HEK293 (cell line): ENCODE measurements at regions not wholly inside any gene's neighbourhood (a gene's known extent, or its start where the extent isn't known, plus 50 kb on each side); places are given as distances from the start of the nearest gene placed in this dataset.

Experiments
- CTCF ChIA-PET: fragments of 350-600 bp; formaldehyde crosslinking; extraction: SDS; loops from one replicate; lab custom pipeline; 2021; ENCODE audit warnings: antibody characterized with exemption; lab: Yijun Ruan, JAX
- POLR2A ChIA-PET: fragments of 300-600 bp; formaldehyde crosslinking; extraction: SDS; loops from one replicate; lab custom pipeline; 2020; ENCODE audit warnings: antibody characterized with exemption, inconsistent platforms; lab: Yijun Ruan, JAX
- H3K27ac ChIP-seq: fragments of 200-500 bp; sonication (Bioruptor generic); 2 replicates; pipeline ENCODE4 v1.5.1; 2014; ENCODE audit warnings: low read depth, low read length, control low read depth, inconsistent platforms; ENCODE audit errors: extremely low read depth
- H3K36me3 ChIP-seq, 2 experiments: fragments of 200-500 bp in 1 of 2; sonication (Bioruptor generic) in 1 of 2; 1 replicate in 1 of 2; 2 replicates in 1 of 2; pipeline ENCODE4 v1.5.1; 2014 to 2017; ENCODE audit warnings: inconsistent platforms in 2 of 2, low read length in 2 of 2; ENCODE audit not compliant: control insufficient read depth in 2 of 2, insufficient read depth in 1 of 2
- H3K4me1 ChIP-seq: fragments of 200-500 bp; sonication (Bioruptor generic); 2 replicates; pipeline ENCODE4 v1.5.1; 2014; ENCODE audit warnings: mild to moderate bottlenecking, low read length, inconsistent platforms; ENCODE audit not compliant: control insufficient read depth, insufficient read depth
- H3K4me3 ChIP-seq: 2 replicates; pipeline ENCODE4 v1.5.1; 2011; ENCODE audit warnings: low read depth, mild to moderate bottlenecking, control low read depth, low read length, moderate library complexity
- H3K9me3 ChIP-seq: fragments of 200-500 bp; sonication (Bioruptor generic); 2 replicates; pipeline ENCODE4 v1.5.1; 2014; ENCODE audit warnings: low read depth, low read length, inconsistent platforms; ENCODE audit not compliant: control insufficient read depth, insufficient read depth
- BCL11A ChIP-seq: fragments of 450-650 bp; formaldehyde crosslinking; IDR thresholded peaks from 2 replicates; pipeline ENCODE4 v1.5.1; 2016; ENCODE audit warnings: low read depth, missing biosample characterization, missing genetic modification characterization
- BCL11B ChIP-seq: fragments of 450-650 bp; formaldehyde crosslinking; IDR thresholded peaks from 2 replicates; pipeline ENCODE4 v1.5.1; 2016; ENCODE audit warnings: low read depth, missing biosample characterization, missing genetic modification characterization
- GFI1B ChIP-seq: fragments of 450-650 bp; formaldehyde crosslinking; IDR thresholded peaks from 2 replicates; pipeline ENCODE4 v1.5.1; 2016; ENCODE audit warnings: missing biosample characterization, missing genetic modification characterization
- HOXD13 ChIP-seq: sonication (generic); formaldehyde crosslinking; IDR thresholded peaks from 2 replicates; pipeline ENCODE4 v1.8.0; 2022; ENCODE audit warnings: missing genetic modification reagents, borderline replicate concordance
- SETDB1 ChIP-seq: IDR thresholded peaks from one replicate; pipeline ENCODE4 v1.6.1; 2017; ENCODE audit warnings: mild to moderate bottlenecking, low read length, moderate library complexity, mixed read lengths; ENCODE audit not compliant: insufficient read length
- TRIM28 ChIP-seq: IDR thresholded peaks from 2 replicates; pipeline ENCODE4 v1.6.1; 2011; ENCODE audit warnings: low read length, control low read depth, borderline replicate concordance
- ZFP37 ChIP-seq: fragments of 450-650 bp; formaldehyde crosslinking; IDR thresholded peaks from 2 replicates; pipeline ENCODE4 v1.5.1; 2016; ENCODE audit warnings: missing biosample characterization, missing genetic modification characterization
- ZFP69B ChIP-seq: fragments of 450-650 bp; formaldehyde crosslinking; IDR thresholded peaks from 2 replicates; pipeline ENCODE4 v1.5.1; 2016; ENCODE audit warnings: missing biosample characterization, missing genetic modification characterization
- ZNF114 ChIP-seq: fragments of 450-650 bp; formaldehyde crosslinking; IDR thresholded peaks from 2 replicates; pipeline ENCODE4 v1.5.0; 2017; ENCODE audit warnings: missing biosample characterization, missing genetic modification characterization
- ZNF157 ChIP-seq: fragments of 450-650 bp; formaldehyde crosslinking; IDR thresholded peaks from 2 replicates; pipeline ENCODE4 v1.5.1; 2016; ENCODE audit warnings: missing biosample characterization, missing genetic modification characterization
- ZNF514 ChIP-seq: fragments of 450-650 bp; formaldehyde crosslinking; IDR thresholded peaks from 2 replicates; pipeline ENCODE4 v1.5.1; 2016; ENCODE audit warnings: missing biosample characterization, missing genetic modification characterization
- ZNF558 ChIP-seq: fragments of 450-650 bp; formaldehyde crosslinking; IDR thresholded peaks from 2 replicates; pipeline ENCODE4 v1.5.1; 2016; ENCODE audit warnings: missing biosample characterization, missing genetic modification characterization
- ZNF596 ChIP-seq: fragments of 450-650 bp; IDR thresholded peaks from 2 replicates; pipeline ENCODE4 v1.5.0; 2018; ENCODE audit warnings: missing biosample characterization, mild to moderate bottlenecking, missing genetic modification characterization, moderate library complexity
- ZNF658 ChIP-seq: fragments of 450-650 bp; formaldehyde crosslinking; IDR thresholded peaks from 2 replicates; pipeline ENCODE4; 2016; ENCODE audit warnings: missing biosample characterization, missing genetic modification characterization
- ZNF677 ChIP-seq: fragments of 450-650 bp; IDR thresholded peaks from 2 replicates; pipeline ENCODE4 v1.5.0; 2018; ENCODE audit warnings: missing biosample characterization, mild to moderate bottlenecking, missing genetic modification characterization, moderate library complexity
- ZNF768 ChIP-seq: fragments of 450-650 bp; formaldehyde crosslinking; IDR thresholded peaks from 2 replicates; pipeline ENCODE4 v1.5.1; 2018; ENCODE audit warnings: missing biosample characterization, mild to moderate bottlenecking, missing genetic modification characterization
- ZNF792 ChIP-seq: fragments of 450-650 bp; formaldehyde crosslinking; IDR thresholded peaks from 2 replicates; pipeline ENCODE4 v1.5.1; 2016; ENCODE audit warnings: missing biosample characterization, missing genetic modification characterization
- TF ChIP-seq, protein P1 (sequence below): fragments of 450-650 bp; formaldehyde crosslinking; IDR thresholded peaks from 2 replicates; pipeline ENCODE4 v1.5.1; 2017; ENCODE audit warnings: missing biosample characterization, mild to moderate bottlenecking, missing genetic modification characterization, moderate library complexity
- TF ChIP-seq, protein P2 (sequence below): fragments of 450-650 bp; IDR thresholded peaks from 2 replicates; pipeline ENCODE4 v1.5.1; 2018; ENCODE audit warnings: missing biosample characterization, mild to moderate bottlenecking, missing genetic modification characterization
- TF ChIP-seq, protein P3 (sequence below): fragments of 450-650 bp; formaldehyde crosslinking; IDR thresholded peaks from 2 replicates; pipeline ENCODE4 v1.5.1; 2016; ENCODE audit warnings: missing biosample characterization, missing genetic modification characterization
- TF ChIP-seq, protein P4 (sequence below): fragments of 450-650 bp; formaldehyde crosslinking; IDR thresholded peaks from 2 replicates; pipeline ENCODE4 v1.5.1; 2016; ENCODE audit warnings: missing biosample characterization, missing genetic modification characterization
- TF ChIP-seq, protein P5 (sequence below): fragments of 450-650 bp; formaldehyde crosslinking; IDR thresholded peaks from 2 replicates; pipeline ENCODE4 v1.5.1; 2016; ENCODE audit warnings: missing biosample characterization, missing genetic modification characterization
- TF ChIP-seq, protein P6 (sequence below): fragments of 450-650 bp; formaldehyde crosslinking; IDR thresholded peaks from 2 replicates; pipeline ENCODE4 v1.5.1; 2016; ENCODE audit warnings: missing biosample characterization, missing genetic modification characterization
- TF ChIP-seq, protein P7 (sequence below): fragments of 450-650 bp; formaldehyde crosslinking; IDR thresholded peaks from 2 replicates; pipeline ENCODE4 v1.5.1; 2017; ENCODE audit warnings: missing biosample characterization, missing genetic modification characterization

DNA sequence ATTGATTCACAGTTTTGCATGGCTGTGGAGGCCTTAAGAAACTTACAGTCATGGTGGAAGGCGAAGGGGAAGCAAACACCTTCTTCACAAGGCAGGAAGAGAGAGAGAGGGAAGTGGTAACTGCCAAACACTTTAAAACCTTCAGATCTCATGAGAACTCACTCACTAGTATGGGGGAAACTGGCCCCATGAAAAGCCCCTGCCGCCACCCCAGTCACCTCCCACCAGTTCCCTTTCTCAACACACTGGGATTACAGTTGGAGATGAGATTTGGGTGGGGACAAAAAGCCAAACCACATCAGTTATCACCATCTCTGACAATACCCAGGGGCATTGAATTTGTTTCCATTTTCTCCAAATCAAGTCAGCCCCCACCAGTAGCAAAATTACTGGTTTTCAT lies 740.4 kb downstream of the GATA3 start:
- no peak overlapping the region for H3K4me3 ChIP-seq

DNA sequence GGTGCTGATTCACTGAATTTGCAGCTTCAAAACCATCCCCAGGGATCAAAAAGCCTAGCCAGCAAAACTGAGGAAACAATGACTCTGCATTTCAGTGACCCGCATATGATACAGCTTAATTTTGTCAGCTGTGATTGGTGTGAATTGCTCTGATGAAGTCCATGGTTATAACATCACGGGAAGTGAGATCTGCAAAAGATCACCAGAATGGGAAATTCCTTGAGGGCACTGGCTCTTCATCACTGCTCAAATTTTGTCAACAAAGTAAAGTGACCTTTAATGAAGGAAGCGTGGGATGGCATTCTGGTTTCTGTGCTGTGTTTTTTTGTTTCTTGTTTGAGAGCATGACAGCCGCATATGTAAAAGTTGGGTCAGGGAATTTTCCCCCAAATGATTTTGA lies 745.9 kb downstream of the GATA3 start:
- Histone ChIP-seq H3K36me3 (no peaks in the 10 kb centered on the region), H3K4me3 (no peak overlapping the region), H3K4me1 (no peaks in the 10 kb centered on the region), H3K9me3 (no peaks in the 10 kb centered on the region), H3K27ac (no peak overlapping the region)
- POLR2A ChIA-PET = no interaction called here
- CTCF ChIA-PET = no interaction called here
- TF ChIP-seq ZFP69B = no peak
- TF ChIP-seq, protein P1, sequence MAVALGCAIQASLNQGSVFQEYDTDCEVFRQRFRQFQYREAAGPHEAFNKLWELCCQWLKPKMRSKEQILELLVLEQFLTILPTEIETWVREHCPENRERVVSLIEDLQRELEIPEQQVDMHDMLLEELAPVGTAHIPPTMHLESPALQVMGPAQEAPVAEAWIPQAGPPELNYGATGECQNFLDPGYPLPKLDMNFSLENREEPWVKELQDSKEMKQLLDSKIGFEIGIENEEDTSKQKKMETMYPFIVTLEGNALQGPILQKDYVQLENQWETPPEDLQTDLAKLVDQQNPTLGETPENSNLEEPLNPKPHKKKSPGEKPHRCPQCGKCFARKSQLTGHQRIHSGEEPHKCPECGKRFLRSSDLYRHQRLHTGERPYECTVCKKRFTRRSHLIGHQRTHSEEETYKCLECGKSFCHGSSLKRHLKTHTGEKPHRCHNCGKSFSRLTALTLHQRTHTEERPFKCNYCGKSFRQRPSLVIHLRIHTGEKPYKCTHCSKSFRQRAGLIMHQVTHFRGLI = no peak
- no peak for TF ChIP-seq TRIM28
- TF ChIP-seq ZNF558 (tag by site-specific recombination) = no peak
- no peak for TF ChIP-seq ZNF514 (tag by site-specific recombination)
- no peak for TF ChIP-seq ZFP37
- TF ChIP-seq, protein P2, sequence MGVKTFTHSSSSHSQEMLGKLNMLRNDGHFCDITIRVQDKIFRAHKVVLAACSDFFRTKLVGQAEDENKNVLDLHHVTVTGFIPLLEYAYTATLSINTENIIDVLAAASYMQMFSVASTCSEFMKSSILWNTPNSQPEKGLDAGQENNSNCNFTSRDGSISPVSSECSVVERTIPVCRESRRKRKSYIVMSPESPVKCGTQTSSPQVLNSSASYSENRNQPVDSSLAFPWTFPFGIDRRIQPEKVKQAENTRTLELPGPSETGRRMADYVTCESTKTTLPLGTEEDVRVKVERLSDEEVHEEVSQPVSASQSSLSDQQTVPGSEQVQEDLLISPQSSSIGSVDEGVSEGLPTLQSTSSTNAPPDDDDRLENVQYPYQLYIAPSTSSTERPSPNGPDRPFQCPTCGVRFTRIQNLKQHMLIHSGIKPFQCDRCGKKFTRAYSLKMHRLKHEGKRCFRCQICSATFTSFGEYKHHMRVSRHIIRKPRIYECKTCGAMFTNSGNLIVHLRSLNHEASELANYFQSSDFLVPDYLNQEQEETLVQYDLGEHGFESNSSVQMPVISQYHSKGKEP = no peak
- TF ChIP-seq, protein P3, sequence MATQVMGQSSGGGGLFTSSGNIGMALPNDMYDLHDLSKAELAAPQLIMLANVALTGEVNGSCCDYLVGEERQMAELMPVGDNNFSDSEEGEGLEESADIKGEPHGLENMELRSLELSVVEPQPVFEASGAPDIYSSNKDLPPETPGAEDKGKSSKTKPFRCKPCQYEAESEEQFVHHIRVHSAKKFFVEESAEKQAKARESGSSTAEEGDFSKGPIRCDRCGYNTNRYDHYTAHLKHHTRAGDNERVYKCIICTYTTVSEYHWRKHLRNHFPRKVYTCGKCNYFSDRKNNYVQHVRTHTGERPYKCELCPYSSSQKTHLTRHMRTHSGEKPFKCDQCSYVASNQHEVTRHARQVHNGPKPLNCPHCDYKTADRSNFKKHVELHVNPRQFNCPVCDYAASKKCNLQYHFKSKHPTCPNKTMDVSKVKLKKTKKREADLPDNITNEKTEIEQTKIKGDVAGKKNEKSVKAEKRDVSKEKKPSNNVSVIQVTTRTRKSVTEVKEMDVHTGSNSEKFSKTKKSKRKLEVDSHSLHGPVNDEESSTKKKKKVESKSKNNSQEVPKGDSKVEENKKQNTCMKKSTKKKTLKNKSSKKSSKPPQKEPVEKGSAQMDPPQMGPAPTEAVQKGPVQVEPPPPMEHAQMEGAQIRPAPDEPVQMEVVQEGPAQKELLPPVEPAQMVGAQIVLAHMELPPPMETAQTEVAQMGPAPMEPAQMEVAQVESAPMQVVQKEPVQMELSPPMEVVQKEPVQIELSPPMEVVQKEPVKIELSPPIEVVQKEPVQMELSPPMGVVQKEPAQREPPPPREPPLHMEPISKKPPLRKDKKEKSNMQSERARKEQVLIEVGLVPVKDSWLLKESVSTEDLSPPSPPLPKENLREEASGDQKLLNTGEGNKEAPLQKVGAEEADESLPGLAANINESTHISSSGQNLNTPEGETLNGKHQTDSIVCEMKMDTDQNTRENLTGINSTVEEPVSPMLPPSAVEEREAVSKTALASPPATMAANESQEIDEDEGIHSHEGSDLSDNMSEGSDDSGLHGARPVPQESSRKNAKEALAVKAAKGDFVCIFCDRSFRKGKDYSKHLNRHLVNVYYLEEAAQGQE (tag by site-specific recombination) = no peak
- TF ChIP-seq ZNF658 (tag by site-specific recombination) = no peak

More for the DNA sequence above, 740.4 kb downstream of the GATA3 start:
- no peaks in the 10 kb centered on the region for H3K9me3 ChIP-seq
- TF ChIP-seq ZNF768 (tag by site-specific recombination) = no peak
- no peak for TF ChIP-seq ZNF677
- TF ChIP-seq ZNF114 (tag by site-specific recombination) = no peak
- no peak for TF ChIP-seq ZNF792 (tag by site-specific recombination)
- TF ChIP-seq BCL11A = no peak
- no peak for TF ChIP-seq ZNF596 (tag by site-specific recombination)
- TF ChIP-seq, protein P4, sequence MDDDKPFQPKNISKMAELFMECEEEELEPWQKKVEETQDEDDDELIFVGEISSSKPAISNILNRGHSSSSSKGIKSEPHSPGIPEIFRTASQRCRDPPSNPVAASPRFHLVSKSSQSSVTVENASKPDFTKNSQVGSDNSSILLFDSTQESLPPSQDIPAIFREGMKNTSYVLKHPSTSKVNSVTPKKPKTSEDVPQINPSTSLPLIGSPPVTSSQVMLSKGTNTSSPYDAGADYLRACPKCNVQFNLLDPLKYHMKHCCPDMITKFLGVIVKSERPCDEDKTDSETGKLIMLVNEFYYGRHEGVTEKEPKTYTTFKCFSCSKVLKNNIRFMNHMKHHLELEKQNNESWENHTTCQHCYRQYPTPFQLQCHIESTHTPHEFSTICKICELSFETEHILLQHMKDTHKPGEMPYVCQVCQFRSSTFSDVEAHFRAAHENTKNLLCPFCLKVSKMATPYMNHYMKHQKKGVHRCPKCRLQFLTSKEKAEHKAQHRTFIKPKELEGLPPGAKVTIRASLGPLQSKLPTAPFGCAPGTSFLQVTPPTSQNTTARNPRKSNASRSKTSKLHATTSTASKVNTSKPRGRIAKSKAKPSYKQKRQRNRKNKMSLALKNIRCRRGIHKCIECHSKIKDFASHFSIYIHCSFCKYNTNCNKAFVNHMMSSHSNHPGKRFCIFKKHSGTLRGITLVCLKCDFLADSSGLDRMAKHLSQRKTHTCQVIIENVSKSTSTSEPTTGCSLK (tag by site-specific recombination) = no peak
- no peak for TF ChIP-seq HOXD13 (CRISPR knock-in tag)
- TF ChIP-seq, protein P5, sequence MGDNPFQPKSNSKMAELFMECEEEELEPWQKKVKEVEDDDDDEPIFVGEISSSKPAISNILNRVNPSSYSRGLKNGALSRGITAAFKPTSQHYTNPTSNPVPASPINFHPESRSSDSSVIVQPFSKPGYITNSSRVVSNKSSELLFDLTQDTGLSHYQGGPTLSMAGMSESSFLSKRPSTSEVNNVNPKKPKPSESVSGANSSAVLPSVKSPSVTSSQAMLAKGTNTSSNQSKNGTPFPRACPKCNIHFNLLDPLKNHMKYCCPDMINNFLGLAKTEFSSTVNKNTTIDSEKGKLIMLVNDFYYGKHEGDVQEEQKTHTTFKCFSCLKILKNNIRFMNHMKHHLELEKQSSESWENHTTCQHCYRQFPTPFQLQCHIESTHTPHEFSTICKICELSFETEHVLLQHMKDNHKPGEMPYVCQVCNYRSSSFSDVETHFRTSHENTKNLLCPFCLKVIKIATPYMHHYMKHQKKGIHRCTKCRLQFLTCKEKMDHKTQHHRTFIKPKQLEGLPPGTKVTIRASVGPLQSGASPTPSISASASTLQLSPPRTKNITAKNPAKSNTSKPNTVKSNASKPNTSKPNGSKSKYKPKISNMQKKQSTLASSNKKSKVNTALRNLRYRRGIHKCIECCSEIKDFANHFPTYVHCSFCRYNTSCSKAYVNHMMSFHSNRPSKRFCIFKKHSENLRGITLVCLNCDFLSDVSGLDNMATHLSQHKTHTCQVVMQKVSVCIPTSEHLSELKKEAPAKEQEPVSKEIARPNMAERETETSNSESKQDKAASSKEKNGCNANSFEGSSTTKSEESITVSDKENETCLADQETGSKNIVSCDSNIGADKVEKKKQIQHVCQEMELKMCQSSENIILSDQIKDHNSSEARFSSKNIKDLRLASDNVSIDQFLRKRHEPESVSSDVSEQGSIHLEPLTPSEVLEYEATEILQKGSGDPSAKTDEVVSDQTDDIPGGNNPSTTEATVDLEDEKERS = no peak
- TF ChIP-seq GFI1B (tag by site-specific recombination) = no peak
- TF ChIP-seq TRIM28 = no peak
- no peak for TF ChIP-seq BCL11B
- no peak for TF ChIP-seq ZNF157
- TF ChIP-seq, protein P6, sequence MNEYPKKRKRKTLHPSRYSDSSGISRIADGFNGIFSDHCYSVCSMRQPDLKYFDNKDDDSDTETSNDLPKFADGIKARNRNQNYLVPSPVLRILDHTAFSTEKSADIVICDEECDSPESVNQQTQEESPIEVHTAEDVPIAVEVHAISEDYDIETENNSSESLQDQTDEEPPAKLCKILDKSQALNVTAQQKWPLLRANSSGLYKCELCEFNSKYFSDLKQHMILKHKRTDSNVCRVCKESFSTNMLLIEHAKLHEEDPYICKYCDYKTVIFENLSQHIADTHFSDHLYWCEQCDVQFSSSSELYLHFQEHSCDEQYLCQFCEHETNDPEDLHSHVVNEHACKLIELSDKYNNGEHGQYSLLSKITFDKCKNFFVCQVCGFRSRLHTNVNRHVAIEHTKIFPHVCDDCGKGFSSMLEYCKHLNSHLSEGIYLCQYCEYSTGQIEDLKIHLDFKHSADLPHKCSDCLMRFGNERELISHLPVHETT (tag by site-specific recombination) = no peak
- no peak for TF ChIP-seq SETDB1
- TF ChIP-seq, protein P7, sequence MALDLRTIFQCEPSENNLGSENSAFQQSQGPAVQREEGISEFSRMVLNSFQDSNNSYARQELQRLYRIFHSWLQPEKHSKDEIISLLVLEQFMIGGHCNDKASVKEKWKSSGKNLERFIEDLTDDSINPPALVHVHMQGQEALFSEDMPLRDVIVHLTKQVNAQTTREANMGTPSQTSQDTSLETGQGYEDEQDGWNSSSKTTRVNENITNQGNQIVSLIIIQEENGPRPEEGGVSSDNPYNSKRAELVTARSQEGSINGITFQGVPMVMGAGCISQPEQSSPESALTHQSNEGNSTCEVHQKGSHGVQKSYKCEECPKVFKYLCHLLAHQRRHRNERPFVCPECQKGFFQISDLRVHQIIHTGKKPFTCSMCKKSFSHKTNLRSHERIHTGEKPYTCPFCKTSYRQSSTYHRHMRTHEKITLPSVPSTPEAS (tag by site-specific recombination) = no peak
- TF ChIP-seq ZNF514 (tag by site-specific recombination) = no peak
- POLR2A ChIA-PET = no interaction called here
- no peaks in the 10 kb centered on the region for H3K4me1 ChIP-seq
- no peak overlapping the region for H3K27ac ChIP-seq
- CTCF ChIA-PET = interaction anchor here (0.7 kb wide), 1 partner anchor 277 kb away, joined by 6 read pairs; no protein-coding TSS in a partner anchor
- no peaks in the 10 kb centered on the region for H3K36me3 ChIP-seq
